ENCODE measurements at regions not wholly inside any gene's neighbourhood (a gene's known extent, or its start where the extent isn't known, plus 50 kb on each side); places are given as distances from the start of the nearest gene placed in this dataset.

- no peak for TF ChIP-seq ZNF70 (CRISPR knock-in tag; IDR thresholded peaks at IDR 0.05)
- no peak for TF ChIP-seq PPARA (CRISPR knock-in tag; IDR thresholded peaks at IDR 0.05; ENCODE audit: borderline replicate concordance)
- TF ChIP-seq ZFP30 (CRISPR knock-in tag; IDR thresholded peaks at IDR 0.05): no peak
- TF ChIP-seq ZC3H10 (CRISPR knock-in tag; IDR thresholded peaks at IDR 0.05): no peak
- TF ChIP-seq GLIS3 (CRISPR knock-in tag; IDR thresholded peaks at IDR 0.05): no peak
- no peak for TF ChIP-seq PATZ1 (CRISPR knock-in tag; IDR thresholded peaks at IDR 0.05; ENCODE audit: borderline replicate concordance)
- ATAC-seq: no peak
Measured at GRCh38 chr22:49524362-49524761, 303.3 kb downstream of the BRD1 start.

GRCh38 chr22:49523374-49524008 is 304.2 kb downstream of the BRD1 start:
- TF ChIP-seq SNAI2 (CRISPR knock-in tag; IDR thresholded peaks at IDR 0.05) (no peak), ZFP30 (CRISPR knock-in tag; IDR thresholded peaks at IDR 0.05) (no peak), GLIS3 (CRISPR knock-in tag; IDR thresholded peaks at IDR 0.05) (no peak), PATZ1 (CRISPR knock-in tag; IDR thresholded peaks at IDR 0.05; ENCODE audit: borderline replicate concordance) (no peak), PPARA (CRISPR knock-in tag; IDR thresholded peaks at IDR 0.05; ENCODE audit: borderline replicate concordance) (no peak), RARB (CRISPR knock-in tag; IDR thresholded peaks at IDR 0.05) (no peak), ZFP3 (CRISPR knock-in tag; IDR thresholded peaks at IDR 0.05) (no peak), ZC3H10 (CRISPR knock-in tag; IDR thresholded peaks at IDR 0.05) (no peak), POU6F1 (CRISPR knock-in tag; IDR thresholded peaks at IDR 0.05; ENCODE audit: borderline replicate concordance, low read depth) (no peak), OSR1 (CRISPR knock-in tag; IDR thresholded peaks at IDR 0.05) (no peak), ESRRG (CRISPR knock-in tag; IDR thresholded peaks at IDR 0.05) (no peak), CSDC2 (CRISPR knock-in tag; IDR thresholded peaks at IDR 0.05) (no peak), BACH2 (CRISPR knock-in tag; IDR thresholded peaks at IDR 0.05; ENCODE audit: borderline replicate concordance) (no peak), ZNF70 (CRISPR knock-in tag; IDR thresholded peaks at IDR 0.05) (no peak), ARNTL (CRISPR knock-in tag; IDR thresholded peaks at IDR 0.05; ENCODE audit: borderline replicate concordance, low read depth) (no peak), TOX (CRISPR knock-in tag; IDR thresholded peaks at IDR 0.05; ENCODE audit: borderline replicate concordance) (no peak)
- TF ChIP-seq, protein P1, sequence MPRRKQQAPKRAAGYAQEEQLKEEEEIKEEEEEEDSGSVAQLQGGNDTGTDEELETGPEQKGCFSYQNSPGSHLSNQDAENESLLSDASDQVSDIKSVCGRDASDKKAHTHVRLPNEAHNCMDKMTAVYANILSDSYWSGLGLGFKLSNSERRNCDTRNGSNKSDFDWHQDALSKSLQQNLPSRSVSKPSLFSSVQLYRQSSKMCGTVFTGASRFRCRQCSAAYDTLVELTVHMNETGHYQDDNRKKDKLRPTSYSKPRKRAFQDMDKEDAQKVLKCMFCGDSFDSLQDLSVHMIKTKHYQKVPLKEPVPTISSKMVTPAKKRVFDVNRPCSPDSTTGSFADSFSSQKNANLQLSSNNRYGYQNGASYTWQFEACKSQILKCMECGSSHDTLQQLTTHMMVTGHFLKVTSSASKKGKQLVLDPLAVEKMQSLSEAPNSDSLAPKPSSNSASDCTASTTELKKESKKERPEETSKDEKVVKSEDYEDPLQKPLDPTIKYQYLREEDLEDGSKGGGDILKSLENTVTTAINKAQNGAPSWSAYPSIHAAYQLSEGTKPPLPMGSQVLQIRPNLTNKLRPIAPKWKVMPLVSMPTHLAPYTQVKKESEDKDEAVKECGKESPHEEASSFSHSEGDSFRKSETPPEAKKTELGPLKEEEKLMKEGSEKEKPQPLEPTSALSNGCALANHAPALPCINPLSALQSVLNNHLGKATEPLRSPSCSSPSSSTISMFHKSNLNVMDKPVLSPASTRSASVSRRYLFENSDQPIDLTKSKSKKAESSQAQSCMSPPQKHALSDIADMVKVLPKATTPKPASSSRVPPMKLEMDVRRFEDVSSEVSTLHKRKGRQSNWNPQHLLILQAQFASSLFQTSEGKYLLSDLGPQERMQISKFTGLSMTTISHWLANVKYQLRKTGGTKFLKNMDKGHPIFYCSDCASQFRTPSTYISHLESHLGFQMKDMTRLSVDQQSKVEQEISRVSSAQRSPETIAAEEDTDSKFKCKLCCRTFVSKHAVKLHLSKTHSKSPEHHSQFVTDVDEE (CRISPR knock-in tag; IDR thresholded peaks at IDR 0.05): no peak
- TF ChIP-seq, protein P2, sequence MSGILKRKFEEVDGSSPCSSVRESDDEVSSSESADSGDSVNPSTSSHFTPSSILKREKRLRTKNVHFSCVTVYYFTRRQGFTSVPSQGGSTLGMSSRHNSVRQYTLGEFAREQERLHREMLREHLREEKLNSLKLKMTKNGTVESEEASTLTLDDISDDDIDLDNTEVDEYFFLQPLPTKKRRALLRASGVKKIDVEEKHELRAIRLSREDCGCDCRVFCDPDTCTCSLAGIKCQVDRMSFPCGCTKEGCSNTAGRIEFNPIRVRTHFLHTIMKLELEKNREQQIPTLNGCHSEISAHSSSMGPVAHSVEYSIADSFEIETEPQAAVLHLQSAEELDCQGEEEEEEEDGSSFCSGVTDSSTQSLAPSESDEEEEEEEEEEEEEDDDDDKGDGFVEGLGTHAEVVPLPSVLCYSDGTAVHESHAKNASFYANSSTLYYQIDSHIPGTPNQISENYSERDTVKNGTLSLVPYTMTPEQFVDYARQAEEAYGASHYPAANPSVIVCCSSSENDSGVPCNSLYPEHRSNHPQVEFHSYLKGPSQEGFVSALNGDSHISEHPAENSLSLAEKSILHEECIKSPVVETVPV (CRISPR knock-in tag; IDR thresholded peaks at IDR 0.05): no peak
- no peak for ATAC-seq

- no peak for ATAC-seq
- no peak for TF ChIP-seq TCF4 (CRISPR knock-in tag; IDR thresholded peaks at IDR 0.05; ENCODE audit: borderline replicate concordance)
- TF ChIP-seq ZNF8 (CRISPR knock-in tag; IDR thresholded peaks at IDR 0.05): no peak
- TF ChIP-seq, protein P1 (CRISPR knock-in tag; IDR thresholded peaks at IDR 0.05): no peak
Measured at GRCh38 chr22:49522582-49523373, 304.9 kb downstream of the BRD1 start.

All from SK-N-SH treated with all-trans-retinoic acid at 6 μM for 48 hours (cell line).